Esophagus (tissue), 2 donors: ENCODE measurements at regions not wholly inside any gene's neighbourhood (a gene's known extent, or its start where the extent isn't known, plus 50 kb on each side); places are given as distances from the start of the nearest gene placed in this dataset.
"Not testable (repeated sequence)": the region's sequence is repeated elsewhere in the genome, so short reads cannot be mapped to it uniquely, and the experiment has no call there.

Experiments used
- H3K27ac ChIP-seq, 2 donors: one replicate each; pipeline ENCODE4 v1.5.1; 2013; ENCODE audit warnings: low read depth in 2 of 2, mild to moderate bottlenecking in 2 of 2, inconsistent platforms in 1 of 2, low read length in 1 of 2, moderate library complexity in 1 of 2
- H3K27me3 ChIP-seq, 2 donors: one replicate each; pipeline ENCODE4 v1.6.1; 2013; ENCODE audit warnings: low read length in 2 of 2, control low read depth in 1 of 2, mild to moderate bottlenecking in 1 of 2; ENCODE audit not compliant: insufficient read depth in 2 of 2, control insufficient read depth in 1 of 2
- H3K36me3 ChIP-seq, 2 donors: one replicate each; pipeline ENCODE4 v1.6.1; 2013; ENCODE audit warnings: low read length in 1 of 2; ENCODE audit not compliant: control insufficient read depth in 2 of 2, insufficient read depth in 2 of 2
- H3K4me1 ChIP-seq, 2 donors: one replicate each; pipeline ENCODE4 v1.6.1; 2013; ENCODE audit warnings: low read length in 1 of 2; ENCODE audit not compliant: control insufficient read depth in 2 of 2, insufficient read depth in 2 of 2
- H3K4me3 ChIP-seq, 2 donors: one replicate each; pipeline ENCODE4 v1.5.1; 2013; ENCODE audit warnings: low read length in 2 of 2, mild to moderate bottlenecking in 2 of 2, low read depth in 1 of 2, moderate library complexity in 1 of 2
- H3K9me3 ChIP-seq, 2 donors: one replicate each; pipeline ENCODE4 v1.6.1; 2013; ENCODE audit warnings: mild to moderate bottlenecking in 2 of 2, low read depth in 1 of 2, low read length in 1 of 2, moderate library complexity in 1 of 2; ENCODE audit not compliant: control insufficient read depth in 2 of 2, insufficient read depth in 1 of 2
- WGBS, 2 donors: extraction: QIAGEN DNeasy Blood & Tissue Kit; methylation state at CpG; one replicate each; pipeline ENCODE4 v1.1.7; 2013; 5-methylcytosine and 5-hydroxymethylcytosine counted together
- donor health status: healthy with polysubstance abuse.
- donor health status: Bipolar disorder and iron deficiency.

GRCh38 chr3:166446291-166446690 lies 609.1 kb upstream of the BCHE start:
- no peaks in the 10 kb centered on the region for H3K36me3 ChIP-seq
- H3K4me1 ChIP-seq, result no peaks in the 10 kb centered on the region
- H3K27ac ChIP-seq, result no peak overlapping the region
- peaks cover 0 to 8% of the 10 kb centered on the region in 2 donors for H3K9me3 ChIP-seq
- H3K27me3 ChIP-seq, result no peaks in the 10 kb centered on the region
- no peak overlapping the region for H3K4me3 ChIP-seq

GRCh38 chr3:166445865-166446264 lies 608.6 kb upstream of the BCHE start:
- Histone ChIP-seq H3K4me3 (no peak overlapping the region), H3K9me3 (peaks cover 0 to 8% of the 10 kb centered on the region in 2 donors), H3K27me3 (no peaks in the 10 kb centered on the region), H3K4me1 (no peaks in the 10 kb centered on the region), H3K36me3 (no peaks in the 10 kb centered on the region), H3K27ac (no peak overlapping the region)

- H3K9me3 ChIP-seq, result peaks cover 0 to 8% of the 10 kb centered on the region in 2 donors
- WGBS, 2 donors, result 65 to 76% methylated on average over 9 of the region's 9 CpGs
- H3K27me3 ChIP-seq, result no peaks in the 10 kb centered on the region
- no peak overlapping the region for H3K27ac ChIP-seq
- H3K36me3 ChIP-seq, result no peaks in the 10 kb centered on the region
- no peaks in the 10 kb centered on the region for H3K4me1 ChIP-seq
- H3K4me3 ChIP-seq, result no peak overlapping the region
These were observed 607.5 kb upstream of the BCHE start for GRCh38 chr3:166444756-166445155.

GRCh38 chr3:166444336-166444735 lies 607.1 kb upstream of the BCHE start:
- Histone ChIP-seq H3K4me3 (no peak overlapping the region), H3K36me3 (no peaks in the 10 kb centered on the region), H3K27ac (peak overlapping the region in 1 of 2 donors; percentile 32), H3K4me1 (no peaks in the 10 kb centered on the region), H3K9me3 (peaks cover 0 to 8% of the 10 kb centered on the region in 2 donors), H3K27me3 (no peaks in the 10 kb centered on the region)
- WGBS, 2 donors, result 59 to 77% methylated on average over 4 of the region's 4 CpGs

DNA sequence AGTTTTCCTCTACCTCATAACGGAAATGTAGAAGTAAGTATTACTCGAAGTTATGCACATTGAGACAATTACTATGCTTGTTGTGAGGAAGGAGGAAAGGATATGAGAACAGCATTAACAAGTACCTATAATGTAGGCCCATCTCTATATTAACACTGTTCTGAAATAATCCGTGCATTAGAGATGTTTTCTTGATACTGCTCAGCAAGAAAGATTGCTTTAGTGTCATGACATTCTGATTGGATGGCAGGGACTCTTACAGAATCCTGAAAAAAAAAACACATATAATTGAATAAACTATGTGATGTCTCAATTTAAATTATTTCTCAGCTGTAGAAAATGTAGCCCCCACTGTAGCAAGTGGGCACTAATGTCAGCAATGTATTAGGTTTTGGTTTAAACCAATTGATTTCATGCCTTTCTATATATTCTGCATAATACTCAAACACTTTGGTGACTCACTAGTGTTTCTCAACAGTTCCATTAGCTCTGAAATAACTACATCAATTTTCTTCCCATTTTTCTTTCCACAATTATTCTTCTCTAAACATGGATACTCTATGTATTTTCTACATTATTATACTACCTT lies 598.3 kb upstream of the BCHE start:
- Histone ChIP-seq H3K9me3 (no peaks in the 10 kb centered on the region), H3K36me3 (no peaks in the 10 kb centered on the region), H3K27ac (no peak overlapping the region), H3K27me3 (no peaks in the 10 kb centered on the region), H3K4me1 (no peaks in the 10 kb centered on the region), H3K4me3 (no peak overlapping the region)
- 85 to 92% methylated on average over 3 of the region's 3 CpGs for WGBS, 2 donors

- no peaks in the 10 kb centered on the region for H3K4me1 ChIP-seq
- H3K36me3 ChIP-seq, result no peaks in the 10 kb centered on the region
- H3K27ac ChIP-seq, result no peak overlapping the region
- H3K9me3 ChIP-seq, result no peaks in the 10 kb centered on the region
- WGBS, 2 donors, result 59 to 64% methylated on average over 2 of the region's 2 CpGs
- H3K4me3 ChIP-seq, result no peak overlapping the region
- H3K27me3 ChIP-seq, result no peaks in the 10 kb centered on the region
These were observed 595.8 kb upstream of the BCHE start for GRCh38 chr3:166433060-166433459.

GRCh38 chr3:166425900-166426611 lies 588.8 kb upstream of the BCHE start:
- H3K9me3 ChIP-seq, result peaks cover 0 to 3% of the 10 kb centered on the region in 2 donors
- no peak overlapping the region for H3K4me3 ChIP-seq
- H3K27me3 ChIP-seq, result no peaks in the 10 kb centered on the region
- no peaks in the 10 kb centered on the region for H3K36me3 ChIP-seq
- no peaks in the 10 kb centered on the region for H3K4me1 ChIP-seq
- H3K27ac ChIP-seq, result no peak overlapping the region
- WGBS, 2 donors, result 85 to 86% methylated on average over 4 of the region's 4 CpGs

DNA sequence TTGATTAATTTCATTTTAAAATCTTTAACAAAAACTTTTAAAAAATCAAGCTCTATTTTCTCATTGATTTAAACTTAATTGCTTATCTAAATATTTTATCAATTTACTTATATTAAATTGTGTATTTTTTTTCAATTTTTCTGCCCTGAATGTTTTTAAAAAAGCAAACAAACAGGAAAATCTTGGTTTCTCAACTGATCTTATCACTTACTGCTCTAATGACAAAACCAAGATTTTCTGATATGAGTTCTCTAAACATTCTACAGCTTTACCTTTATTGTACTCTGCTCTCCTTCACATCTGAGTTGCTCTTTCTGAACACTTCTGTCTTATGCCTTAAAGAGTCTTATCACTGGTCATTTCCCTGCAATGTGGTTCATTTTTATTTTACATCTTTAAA lies 587.8 kb upstream of the BCHE start:
- Histone ChIP-seq H3K4me3 (no peak overlapping the region), H3K4me1 (no peaks in the 10 kb centered on the region), H3K27me3 (no peaks in the 10 kb centered on the region), H3K9me3 (peaks cover 0 to 3% of the 10 kb centered on the region in 2 donors), H3K27ac (no peak overlapping the region), H3K36me3 (no peaks in the 10 kb centered on the region)

- not testable (repeated sequence) for H3K4me3 ChIP-seq, H3K4me1 ChIP-seq, H3K27ac ChIP-seq, H3K9me3 ChIP-seq, H3K27me3 ChIP-seq, H3K36me3 ChIP-seq
- WGBS, 2 donors, result 90 to 96% methylated on average over 25 to 26 of the region's 26 CpGs
These were observed 586.7 kb upstream of the BCHE start for GRCh38 chr3:166423824-166424513.

GRCh38 chr3:166422556-166422955 lies 585.3 kb upstream of the BCHE start:
- Histone ChIP-seq H3K9me3 (peaks cover 0 to 6% of the 10 kb centered on the region in 2 donors), H3K27ac (no peak overlapping the region), H3K4me3 (no peak overlapping the region), H3K4me1 (no peaks in the 10 kb centered on the region), H3K36me3 (no peaks in the 10 kb centered on the region), H3K27me3 (no peaks in the 10 kb centered on the region)
